ENCODE measurements at regions not wholly inside any gene's neighbourhood (a gene's known extent, or its start where the extent isn't known, plus 50 kb on each side); places are given as distances from the start of the nearest gene placed in this dataset.

GRCh38 chr10:26378861-26379294 is 59.3 kb upstream of the APBB1IP start:
- no peak for TF ChIP-seq HNF4G (IDR thresholded peaks at IDR 0.05)
- no peak for TF ChIP-seq NR2F2 (IDR thresholded peaks at IDR 0.05)
- 43% methylated on average over 5 of the region's 5 CpGs for WGBS
- no peak overlapping the region for H3K9ac ChIP-seq (ENCODE audit: low read depth in 1 of 2, low read length in 2 of 2)
- no peaks in the 10 kb centered on the region for H3K27me3 ChIP-seq (ENCODE audit: control insufficient read depth in 4 of 4, insufficient read depth in 4 of 4, low read length in 3 of 4)
- no peaks in the 10 kb centered on the region for H3K4me1 ChIP-seq (ENCODE audit: control insufficient read depth in 4 of 4, insufficient read depth in 4 of 4, low read length in 3 of 4)
- no peaks in the 10 kb centered on the region for H3K36me3 ChIP-seq (ENCODE audit: control insufficient read depth in 4 of 4, insufficient read depth in 3 of 4, low read depth in 1 of 4, low read length in 3 of 4)
- DNase-seq (ENCODE audit: low spot score): no peak
- no peak overlapping the region for H3K4me3 ChIP-seq (ENCODE audit: low read depth in 1 of 3, low read length in 3 of 3)
- no peak overlapping the region for H3K27ac ChIP-seq (ENCODE audit: low read depth in 1 of 2, low read length in 2 of 2)
- H3K9me3 ChIP-seq (ENCODE audit: control insufficient read depth in 4 of 4, low read length in 3 of 4): peaks cover 0 to 2% (median 0%) of the 10 kb centered on the region in 4 donors

GRCh38 chr10:26380815-26381214 is 57.3 kb upstream of the APBB1IP start:
- H3K36me3 ChIP-seq (ENCODE audit: control insufficient read depth in 4 of 4, insufficient read depth in 3 of 4, low read depth in 1 of 4, low read length in 3 of 4): no peaks in the 10 kb centered on the region
- H3K9me3 ChIP-seq (ENCODE audit: control insufficient read depth in 4 of 4, low read length in 3 of 4): peaks cover 0 to 2% (median 0%) of the 10 kb centered on the region in 4 donors
- DNase-seq (ENCODE audit: low spot score): no peak
- H3K27ac ChIP-seq (ENCODE audit: low read depth in 1 of 2, low read length in 2 of 2): no peak overlapping the region
- 44% methylated on average over 5 of the region's 5 CpGs for WGBS
- H3K4me1 ChIP-seq (ENCODE audit: control insufficient read depth in 4 of 4, insufficient read depth in 4 of 4, low read length in 3 of 4): no peaks in the 10 kb centered on the region
- H3K27me3 ChIP-seq (ENCODE audit: control insufficient read depth in 4 of 4, insufficient read depth in 4 of 4, low read length in 3 of 4): no peaks in the 10 kb centered on the region
- no peak for TF ChIP-seq ZBTB33 (IDR thresholded peaks at IDR 0.05)
- TF ChIP-seq FOXA1 (IDR thresholded peaks at IDR 0.05): no peak
- no peak for TF ChIP-seq RXRA (IDR thresholded peaks at IDR 0.05)
- TF ChIP-seq FOXA2 (IDR thresholded peaks at IDR 0.05): no peak
- TF ChIP-seq GABPA (IDR thresholded peaks at IDR 0.05 in 1 of 2, conservative IDR thresholded peaks at IDR 0.05 in 1 of 2): no peak
- TF ChIP-seq SP1 (IDR thresholded peaks at IDR 0.05): no peak
- no peak for TF ChIP-seq EGR1 (IDR thresholded peaks at IDR 0.05; ENCODE audit: low read depth in 2 of 2)
- TF ChIP-seq HNF4A (conservative IDR thresholded peaks at IDR 0.05): no peak
- no peak for TF ChIP-seq YY1 (IDR thresholded peaks at IDR 0.05)
- no peak for TF ChIP-seq HNF4G (IDR thresholded peaks at IDR 0.05)
- TF ChIP-seq RAD21 (IDR thresholded peaks at IDR 0.05): no peak
- no peak for TF ChIP-seq TAF1 (conservative IDR thresholded peaks at IDR 0.05)
- no peak for TF ChIP-seq REST (IDR thresholded peaks at IDR 0.05)
- no peak for TF ChIP-seq JUND (IDR thresholded peaks at IDR 0.05)
- no peak for TF ChIP-seq ATF3 (IDR thresholded peaks at IDR 0.05)
- no peak for TF ChIP-seq CTCF (IDR thresholded peaks at IDR 0.05; ENCODE audit: low read depth, low read length, missing input control)
- no peak for TF ChIP-seq NR2F2 (IDR thresholded peaks at IDR 0.05)
- H3K4me3 ChIP-seq (ENCODE audit: low read depth in 1 of 3, low read length in 3 of 3): no peak overlapping the region
- no peak overlapping the region for H3K9ac ChIP-seq (ENCODE audit: low read depth in 1 of 2, low read length in 2 of 2)
